ENCODE measurements at regions not wholly inside any gene's neighbourhood (a gene's known extent, or its start where the extent isn't known, plus 50 kb on each side); places are given as distances from the start of the nearest gene placed in this dataset.

- no peak overlapping the region for H3K4me2 ChIP-seq (ENCODE audit: low read length)
- no peaks in the 10 kb centered on the region for H3K36me3 ChIP-seq (ENCODE audit: insufficient read depth, low read length)
- H3K9me2 ChIP-seq (ENCODE audit: insufficient read depth, low read length): no peaks in the 10 kb centered on the region
- no peak overlapping the region for H3K27ac ChIP-seq (ENCODE audit: low read length)
- no peaks in the 10 kb centered on the region for H3K79me2 ChIP-seq (replicated peaks; ENCODE audit: insufficient read depth, low read length)
- H3K4me3 ChIP-seq (ENCODE audit: low read length): no peak overlapping the region
- no peak overlapping the region for H2AFZ ChIP-seq (ENCODE audit: low read depth, low read length)
- H4K20me1 ChIP-seq (ENCODE audit: insufficient read depth): no peaks in the 10 kb centered on the region
- no peaks in the 10 kb centered on the region for H3K9me3 ChIP-seq (ENCODE audit: low read length)
- no peaks in the 10 kb centered on the region for H3F3A ChIP-seq (ENCODE audit: insufficient read depth, low read length, poor library complexity, severe bottlenecking)
- TF ChIP-seq MXI1 (conservative IDR thresholded peaks at IDR 0.05; ENCODE audit: poor library complexity, severe bottlenecking) (peak; percentile 21), TAF1 (IDR thresholded peaks at IDR 0.05; ENCODE audit: low read depth) (no peak)
- H3K27me3 ChIP-seq (ENCODE audit: insufficient read depth, low read depth, low read length): no peaks in the 10 kb centered on the region
- H3K9ac ChIP-seq (ENCODE audit: low read length): no peak overlapping the region
Observed at GRCh38 chr12:67594888-67595287, 53.7 kb upstream of the DYRK2 start.

GRCh38 chr12:67595365-67595764 is 53.2 kb upstream of the DYRK2 start:
- Histone ChIP-seq H3K9ac (ENCODE audit: low read length) (no peak overlapping the region), H3K4me3 (ENCODE audit: low read length) (no peak overlapping the region), H3K9me2 (ENCODE audit: insufficient read depth, low read length) (no peaks in the 10 kb centered on the region), H3K27ac (ENCODE audit: low read length) (no peak overlapping the region), H3K36me3 (ENCODE audit: insufficient read depth, low read length) (no peaks in the 10 kb centered on the region), H3K27me3 (ENCODE audit: insufficient read depth, low read depth, low read length) (no peaks in the 10 kb centered on the region), H3K9me3 (ENCODE audit: low read length) (no peaks in the 10 kb centered on the region), H4K20me1 (ENCODE audit: insufficient read depth) (no peaks in the 10 kb centered on the region), H2AFZ (ENCODE audit: low read depth, low read length) (no peak overlapping the region), H3K79me2 (replicated peaks; ENCODE audit: insufficient read depth, low read length) (no peaks in the 10 kb centered on the region), H3K4me2 (ENCODE audit: low read length) (no peak overlapping the region), H3F3A (ENCODE audit: insufficient read depth, low read length, poor library complexity, severe bottlenecking) (no peaks in the 10 kb centered on the region)
- TF ChIP-seq CTCF (IDR thresholded peaks at IDR 0.05; ENCODE audit: poor library complexity, severe bottlenecking) (no peak), MXI1 (conservative IDR thresholded peaks at IDR 0.05; ENCODE audit: poor library complexity, severe bottlenecking) (no peak), RAD21 (conservative IDR thresholded peaks at IDR 0.05) (no peak), TAF1 (IDR thresholded peaks at IDR 0.05; ENCODE audit: low read depth) (no peak), EZH2 (IDR thresholded peaks at IDR 0.05; ENCODE audit: borderline replicate concordance, insufficient read depth, low read length, poor library complexity, severe bottlenecking) (no peak), POLR2AphosphoS5 (IDR thresholded peaks at IDR 0.05) (no peak), EP300 (conservative IDR thresholded peaks at IDR 0.05; ENCODE audit: poor library complexity, severe bottlenecking) (no peak), SMC3 (conservative IDR thresholded peaks at IDR 0.05; ENCODE audit: poor library complexity) (no peak)
- TF ChIP-seq, protein P1, sequence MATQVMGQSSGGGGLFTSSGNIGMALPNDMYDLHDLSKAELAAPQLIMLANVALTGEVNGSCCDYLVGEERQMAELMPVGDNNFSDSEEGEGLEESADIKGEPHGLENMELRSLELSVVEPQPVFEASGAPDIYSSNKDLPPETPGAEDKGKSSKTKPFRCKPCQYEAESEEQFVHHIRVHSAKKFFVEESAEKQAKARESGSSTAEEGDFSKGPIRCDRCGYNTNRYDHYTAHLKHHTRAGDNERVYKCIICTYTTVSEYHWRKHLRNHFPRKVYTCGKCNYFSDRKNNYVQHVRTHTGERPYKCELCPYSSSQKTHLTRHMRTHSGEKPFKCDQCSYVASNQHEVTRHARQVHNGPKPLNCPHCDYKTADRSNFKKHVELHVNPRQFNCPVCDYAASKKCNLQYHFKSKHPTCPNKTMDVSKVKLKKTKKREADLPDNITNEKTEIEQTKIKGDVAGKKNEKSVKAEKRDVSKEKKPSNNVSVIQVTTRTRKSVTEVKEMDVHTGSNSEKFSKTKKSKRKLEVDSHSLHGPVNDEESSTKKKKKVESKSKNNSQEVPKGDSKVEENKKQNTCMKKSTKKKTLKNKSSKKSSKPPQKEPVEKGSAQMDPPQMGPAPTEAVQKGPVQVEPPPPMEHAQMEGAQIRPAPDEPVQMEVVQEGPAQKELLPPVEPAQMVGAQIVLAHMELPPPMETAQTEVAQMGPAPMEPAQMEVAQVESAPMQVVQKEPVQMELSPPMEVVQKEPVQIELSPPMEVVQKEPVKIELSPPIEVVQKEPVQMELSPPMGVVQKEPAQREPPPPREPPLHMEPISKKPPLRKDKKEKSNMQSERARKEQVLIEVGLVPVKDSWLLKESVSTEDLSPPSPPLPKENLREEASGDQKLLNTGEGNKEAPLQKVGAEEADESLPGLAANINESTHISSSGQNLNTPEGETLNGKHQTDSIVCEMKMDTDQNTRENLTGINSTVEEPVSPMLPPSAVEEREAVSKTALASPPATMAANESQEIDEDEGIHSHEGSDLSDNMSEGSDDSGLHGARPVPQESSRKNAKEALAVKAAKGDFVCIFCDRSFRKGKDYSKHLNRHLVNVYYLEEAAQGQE (IDR thresholded peaks at IDR 0.05; ENCODE audit: borderline replicate concordance): no peak

GRCh38 chr12:67598598-67598997 is 49.9 kb upstream of the DYRK2 start:
- H3K4me2 ChIP-seq (ENCODE audit: low read length): no peak overlapping the region
- H4K20me1 ChIP-seq (ENCODE audit: insufficient read depth): no peaks in the 10 kb centered on the region
- H3K27me3 ChIP-seq (ENCODE audit: insufficient read depth, low read depth, low read length): no peaks in the 10 kb centered on the region
- H2AFZ ChIP-seq (ENCODE audit: low read depth, low read length): no peak overlapping the region
- no peak for TF ChIP-seq EZH2 (IDR thresholded peaks at IDR 0.05; ENCODE audit: borderline replicate concordance, insufficient read depth, low read length, poor library complexity, severe bottlenecking)
- no peak for TF ChIP-seq TAF1 (IDR thresholded peaks at IDR 0.05; ENCODE audit: low read depth)
- no peak for TF ChIP-seq MXI1 (conservative IDR thresholded peaks at IDR 0.05; ENCODE audit: poor library complexity, severe bottlenecking)
- TF ChIP-seq, protein P1 (IDR thresholded peaks at IDR 0.05; ENCODE audit: borderline replicate concordance): no peak
- TF ChIP-seq RAD21 (conservative IDR thresholded peaks at IDR 0.05): no peak
- no peak for TF ChIP-seq POLR2AphosphoS5 (IDR thresholded peaks at IDR 0.05)
- no peak for TF ChIP-seq EP300 (conservative IDR thresholded peaks at IDR 0.05; ENCODE audit: poor library complexity, severe bottlenecking)
- TF ChIP-seq CTCF (IDR thresholded peaks at IDR 0.05; ENCODE audit: poor library complexity, severe bottlenecking): no peak
- no peak for TF ChIP-seq SMC3 (conservative IDR thresholded peaks at IDR 0.05; ENCODE audit: poor library complexity)
- H3K4me3 ChIP-seq (ENCODE audit: low read length): no peak overlapping the region
- H3K79me2 ChIP-seq (replicated peaks; ENCODE audit: insufficient read depth, low read length): no peaks in the 10 kb centered on the region
- no peak overlapping the region for H3K9ac ChIP-seq (ENCODE audit: low read length)
- H3K9me2 ChIP-seq (ENCODE audit: insufficient read depth, low read length): no peaks in the 10 kb centered on the region
- no peak overlapping the region for H3K27ac ChIP-seq (ENCODE audit: low read length)
- H3K9me3 ChIP-seq (ENCODE audit: low read length): no peaks in the 10 kb centered on the region
- H3F3A ChIP-seq (ENCODE audit: insufficient read depth, low read length, poor library complexity, severe bottlenecking): no peaks in the 10 kb centered on the region
- no peaks in the 10 kb centered on the region for H3K36me3 ChIP-seq (ENCODE audit: insufficient read depth, low read length)

Data from neural cell (in vitro differentiated cells).